GM12873 (cell line): ENCODE measurements at regions not wholly inside any gene's neighbourhood (a gene's known extent, or its start where the extent isn't known, plus 50 kb on each side); places are given as distances from the start of the nearest gene placed in this dataset.

Experiments
- TF ChIP-seq, protein P1 (sequence below): IDR thresholded peaks from 2 replicates; pipeline ENCODE4 v1.5.1; 2012; ENCODE audit warnings: low read depth, mild to moderate bottlenecking, moderate library complexity, low read length, control low read depth; ENCODE audit not compliant: insufficient read depth; ENCODE audit errors: missing control alignments

- TF ChIP-seq, protein P1, sequence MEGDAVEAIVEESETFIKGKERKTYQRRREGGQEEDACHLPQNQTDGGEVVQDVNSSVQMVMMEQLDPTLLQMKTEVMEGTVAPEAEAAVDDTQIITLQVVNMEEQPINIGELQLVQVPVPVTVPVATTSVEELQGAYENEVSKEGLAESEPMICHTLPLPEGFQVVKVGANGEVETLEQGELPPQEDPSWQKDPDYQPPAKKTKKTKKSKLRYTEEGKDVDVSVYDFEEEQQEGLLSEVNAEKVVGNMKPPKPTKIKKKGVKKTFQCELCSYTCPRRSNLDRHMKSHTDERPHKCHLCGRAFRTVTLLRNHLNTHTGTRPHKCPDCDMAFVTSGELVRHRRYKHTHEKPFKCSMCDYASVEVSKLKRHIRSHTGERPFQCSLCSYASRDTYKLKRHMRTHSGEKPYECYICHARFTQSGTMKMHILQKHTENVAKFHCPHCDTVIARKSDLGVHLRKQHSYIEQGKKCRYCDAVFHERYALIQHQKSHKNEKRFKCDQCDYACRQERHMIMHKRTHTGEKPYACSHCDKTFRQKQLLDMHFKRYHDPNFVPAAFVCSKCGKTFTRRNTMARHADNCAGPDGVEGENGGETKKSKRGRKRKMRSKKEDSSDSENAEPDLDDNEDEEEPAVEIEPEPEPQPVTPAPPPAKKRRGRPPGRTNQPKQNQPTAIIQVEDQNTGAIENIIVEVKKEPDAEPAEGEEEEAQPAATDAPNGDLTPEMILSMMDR = no peak
Measured at GRCh38 chr14:98834119-98834518, 437.9 kb downstream of the BCL11B start.

GRCh38 chr14:98835051-98835824, 436.8 kb downstream of the BCL11B start:
- TF ChIP-seq, protein P1 = no peak

- TF ChIP-seq, protein P1 = no peak
Measured at GRCh38 chr14:98835825-98836100, 436.2 kb downstream of the BCL11B start.

DNA sequence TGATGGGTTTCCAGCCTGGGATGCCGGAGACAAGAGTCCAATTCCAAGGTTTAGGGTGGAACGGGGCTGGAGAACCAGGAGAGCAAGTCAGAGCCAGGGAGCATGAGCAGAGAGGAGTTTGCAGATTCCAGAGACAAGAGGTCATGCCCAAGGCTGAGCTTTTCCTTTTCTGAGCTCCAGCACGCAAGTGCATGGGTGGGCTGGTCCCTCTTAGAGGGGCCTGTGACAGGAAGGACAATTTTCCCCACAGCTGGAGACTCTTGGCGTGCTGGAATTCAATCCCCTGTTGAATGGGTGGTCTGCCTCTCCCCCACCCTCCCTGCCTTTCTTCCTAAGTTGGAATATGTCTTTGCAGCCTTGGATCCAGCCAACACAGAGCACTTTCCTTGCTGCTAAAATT, 431.9 kb downstream of the BCL11B start:
- TF ChIP-seq, protein P1 = no peak

GRCh38 chr14:98840511-98840910, 431.5 kb downstream of the BCL11B start:
- TF ChIP-seq, protein P1 = no peak

- TF ChIP-seq, protein P1 = no peak
Measured at GRCh38 chr14:98844456-98844855, 427.5 kb downstream of the BCL11B start.

DNA sequence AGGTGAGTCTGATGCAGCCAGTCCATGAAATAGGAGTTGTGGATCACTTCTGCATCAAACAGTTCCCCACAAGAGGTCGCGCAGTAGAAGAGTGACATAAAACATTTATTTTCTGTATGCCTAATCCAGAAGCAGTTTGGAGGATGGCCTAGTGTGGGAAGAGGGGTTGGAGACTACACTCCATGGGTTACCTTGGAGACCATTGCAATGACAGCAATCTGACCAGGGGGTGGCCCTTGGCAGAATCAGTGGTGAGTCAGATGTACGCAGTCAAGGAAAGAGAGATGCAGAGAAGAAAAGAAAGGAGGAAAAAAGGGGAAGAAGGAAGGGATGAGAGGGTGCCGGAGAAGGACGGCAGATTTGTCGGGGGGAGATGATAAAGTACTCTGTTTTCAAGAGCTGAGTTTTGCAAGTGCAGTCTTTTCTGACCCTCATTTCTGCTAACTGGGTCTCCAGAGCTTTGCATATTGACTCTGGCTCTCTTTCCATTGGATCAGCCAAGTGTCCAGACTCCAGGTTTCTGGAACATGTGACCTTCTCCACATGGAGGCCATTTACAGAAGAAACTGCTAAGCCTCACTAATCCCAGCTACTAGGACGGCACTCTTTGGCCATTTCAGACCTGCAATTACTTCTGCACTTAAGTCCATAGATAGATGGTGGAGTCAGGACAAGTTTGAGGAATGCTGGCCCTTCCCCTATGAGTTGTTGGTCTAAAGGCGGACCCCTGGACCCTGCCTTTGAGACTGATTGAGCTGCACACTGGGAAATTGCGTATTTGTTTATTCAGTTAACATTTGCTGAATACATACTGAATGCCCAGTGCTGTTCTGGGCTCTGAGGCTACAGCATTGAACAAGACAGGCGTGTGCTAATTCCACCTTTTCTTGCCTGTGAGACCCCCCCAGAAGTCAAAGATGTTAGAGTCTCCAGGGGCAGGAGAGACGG, 424.2 kb downstream of the BCL11B start:
- TF ChIP-seq, protein P1 = no peak
